B cell (primary cell): ENCODE measurements at regions not wholly inside any gene's neighbourhood (a gene's known extent, or its start where the extent isn't known, plus 50 kb on each side); places are given as distances from the start of the nearest gene placed in this dataset.

ENCODE experiments used
- ATAC-seq: fragments of 200-7000 bp; cut with Tn5 transposase; one replicate; pipeline ENCODE4 v1.10.0; 2021; ENCODE audit warnings: low read depth, mild to moderate bottlenecking, moderate number of reproducible peaks, moderate library complexity
- CTCF ChIA-PET: fragments of 350-600 bp; sonication (Branson Sonifier 250); formaldehyde crosslinking; loops from one replicate; lab custom pipeline; 2021; ENCODE audit warnings: antibody characterized with exemption, inconsistent platforms; lab: Charles Lee
- POLR2A ChIA-PET: fragments of 350-600 bp; sonication (Branson Sonifier 250); formaldehyde crosslinking; loops from one replicate; lab custom pipeline; 2021; ENCODE audit warnings: antibody characterized with exemption; lab: Charles Lee
- DNase-seq: peaks from one replicate; pipeline ENCODE4 v3.0.0; 2013
- H2AFZ ChIP-seq: 2 replicates; pipeline ENCODE4 v1.6.1; 2012; ENCODE audit warnings: mild to moderate bottlenecking, low read depth, low read length; ENCODE audit not compliant: insufficient read depth, poor library complexity, severe bottlenecking
- H3K27ac ChIP-seq, 2 donors: 1 replicate in 1 of 2; 2 replicates in 1 of 2; pipeline ENCODE4 v1.5.1; 2012 to 2013; ENCODE audit warnings: low read length in 2 of 2, mild to moderate bottlenecking in 2 of 2, moderate library complexity in 1 of 2
- H3K27me3 ChIP-seq, 4 experiments: fragments of 200-600 bp in 1 of 4; sonication (generic) in 1 of 4; replicated peaks in 1 of 4; 1 replicate in 2 of 4; 2 replicates in 2 of 4; pipeline versions ENCODE4 v1.6.1 to v1.7.0; 2013 to 2016; ENCODE audit warnings: low read length in 3 of 4, mild to moderate bottlenecking in 2 of 4, mixed read lengths in 1 of 4, moderate library complexity in 1 of 4; ENCODE audit not compliant: insufficient read depth in 4 of 4, control insufficient read depth in 3 of 4; ENCODE audit errors: control extremely low read depth in 1 of 4
- H3K36me3 ChIP-seq, 2 experiments: replicated peaks in 1 of 2; 1 replicate in 1 of 2; 2 replicates in 1 of 2; pipeline versions ENCODE4 v1.6.1 to v1.7.1; 2013; ENCODE audit warnings: low read length in 1 of 2; ENCODE audit not compliant: insufficient read depth in 2 of 2, control insufficient read depth in 1 of 2; ENCODE audit errors: control extremely low read depth in 1 of 2, extremely low read depth in 1 of 2
- H3K4me1 ChIP-seq, 2 donors: fragments of 200-600 bp in 1 of 2; sonication (generic) in 1 of 2; 1 replicate in 1 of 2; 2 replicates in 1 of 2; pipeline versions ENCODE4 v1.5.1 to v1.6.1; 2013 to 2017; ENCODE audit warnings: low read length in 2 of 2; ENCODE audit not compliant: control insufficient read depth in 2 of 2, insufficient read depth in 2 of 2
- H3K4me2 ChIP-seq: replicated peaks from 2 replicates; pipeline ENCODE3; 2012; ENCODE audit warnings: mild to moderate bottlenecking, low read depth, low read length; ENCODE audit not compliant: poor library complexity, severe bottlenecking
- H3K4me3 ChIP-seq, 5 experiments: fragments of 200-600 bp in 1 of 5; sonication (generic) in 1 of 5; 1 replicate in 3 of 5; 2 replicates in 2 of 5; pipeline versions ENCODE4 v1.5.1 to v1.7.0; 2011 to 2016; ENCODE audit warnings: low read length in 4 of 5, mild to moderate bottlenecking in 4 of 5, low read depth in 2 of 5, control low read depth in 1 of 5, moderate library complexity in 1 of 5; ENCODE audit not compliant: insufficient read depth in 1 of 5; ENCODE audit errors: control extremely low read depth in 1 of 5, extremely low read depth in 1 of 5
- H3K79me2 ChIP-seq: fragments of 200-600 bp; sonication (generic); one replicate; pipeline ENCODE4 v1.6.0; 2016; ENCODE audit warnings: low read length; ENCODE audit not compliant: control insufficient read depth, insufficient read depth
- H3K9ac ChIP-seq: fragments of 200-600 bp; sonication (generic); 2 replicates; pipeline ENCODE4 v1.6.1; 2017; ENCODE audit warnings: mild to moderate bottlenecking, low read length, moderate library complexity
- H3K9me3 ChIP-seq, 3 donors: one replicate each; pipeline versions ENCODE4 v1.6.1 to v1.7.1; 2013; ENCODE audit warnings: low read length in 2 of 3; ENCODE audit not compliant: control insufficient read depth in 2 of 3, insufficient read depth in 1 of 3; ENCODE audit errors: control extremely low read depth in 1 of 3
- H4K20me1 ChIP-seq: 2 replicates; pipeline ENCODE4 v1.6.0; 2012; ENCODE audit warnings: mild to moderate bottlenecking, low read length; ENCODE audit not compliant: insufficient read depth, control insufficient read depth, poor library complexity, severe bottlenecking
- H3K27ac Mint-ChIP-seq: one replicate; pipeline ENCODE4 v1.8.0; 2021; ENCODE audit warnings: mixed read lengths
- H3K27me3 Mint-ChIP-seq: one replicate; pipeline ENCODE4 v1.8.0; 2021; ENCODE audit warnings: mixed read lengths
- H3K4me1 Mint-ChIP-seq: one replicate; pipeline ENCODE4 v1.8.0; 2021; ENCODE audit warnings: mixed read lengths
- H3K4me3 Mint-ChIP-seq: one replicate; pipeline ENCODE4 v1.8.0; 2021; ENCODE audit warnings: mixed read lengths
- H3K9me3 Mint-ChIP-seq: one replicate; pipeline ENCODE4 v1.8.0; 2022; ENCODE audit warnings: mixed read lengths; ENCODE audit not compliant: insufficient read depth
- CTCF ChIP-seq: fragments of 200-600 bp; IDR thresholded peaks from one replicate; pipeline ENCODE4 v1.8.0; 2022; ENCODE audit warnings: antibody characterized with exemption, mild to moderate bottlenecking
- EZH2 ChIP-seq: IDR thresholded peaks from 2 replicates; pipeline ENCODE4 v1.6.1; 2012; ENCODE audit warnings: borderline replicate concordance, low read depth, mild to moderate bottlenecking, moderate library complexity, low read length; ENCODE audit not compliant: insufficient read depth, poor library complexity, severe bottlenecking
- WGBS: methylation state at CpG from one replicate; pipeline ENCODE4 v1.1.5; 2013; ENCODE audit warnings: missing lambda C conversion rate; ENCODE audit not compliant: insufficient coverage; 5-methylcytosine and 5-hydroxymethylcytosine counted together
- intact Hi-C: fragments of 100-400 bp; cut with micrococcal nuclease; formaldehyde crosslinking; loops from one replicate; pipeline ENCODE4 v1.10.0; 2022

GRCh38 chr4:138866314-138866713, 149.3 kb upstream of the NOCT start:
- Histone ChIP-seq H3K4me1 (peaks cover 0 to 6% of the 10 kb centered on the region in 2 donors), H2AFZ (no peak overlapping the region), H3K4me2 (no peak overlapping the region), H3K79me2 (no peaks in the 10 kb centered on the region), H3K9me3 (no peaks in the 10 kb centered on the region), H4K20me1 (no peaks in the 10 kb centered on the region), H3K27me3 (peaks cover 0 to 4% (median under 1%) of the 10 kb centered on the region in 4 experiments), H3K9ac (no peak overlapping the region), H3K36me3 (no peaks in the 10 kb centered on the region), H3K4me3 (no peak overlapping the region), H3K27ac (no peak overlapping the region)
- 95% methylated on average over 2 of the region's 2 CpGs for WGBS
- intact Hi-C loops: no loop called here
- ATAC-seq (no peak), DNase-seq (no peak)
- no peak overlapping the region for H3K4me3 Mint-ChIP-seq
- no peak overlapping the region for H3K27ac Mint-ChIP-seq
- CTCF ChIA-PET: no interaction called here
- H3K27me3 Mint-ChIP-seq: peaks cover 19% of the 10 kb centered on the region
- POLR2A ChIA-PET: no interaction called here
- TF ChIP-seq CTCF (no peak), EZH2 (no peak)
- no peaks in the 10 kb centered on the region for H3K9me3 Mint-ChIP-seq
- H3K4me1 Mint-ChIP-seq: no peaks in the 10 kb centered on the region

- Mint-ChIP-seq H3K4me3 (no peak overlapping the region), H3K27me3 (peaks cover 16% of the 10 kb centered on the region), H3K4me1 (no peaks in the 10 kb centered on the region), H3K9me3 (no peaks in the 10 kb centered on the region), H3K27ac (no peak overlapping the region)
- no CpG with 5 or more reads among the region's 8 CpGs for WGBS
- CTCF ChIA-PET: no interaction called here
- DNase-seq (no peak), ATAC-seq (no peak)
- Histone ChIP-seq H3K79me2 (no peaks in the 10 kb centered on the region), H3K9me3 (no peaks in the 10 kb centered on the region), H3K4me1 (peaks cover 0 to under 1% of the 10 kb centered on the region in 2 donors), H2AFZ (no peak overlapping the region), H4K20me1 (no peaks in the 10 kb centered on the region), H3K9ac (no peak overlapping the region), H3K4me3 (no peak overlapping the region), H3K27ac (no peak overlapping the region), H3K4me2 (no peak overlapping the region), H3K36me3 (no peaks in the 10 kb centered on the region), H3K27me3 (peaks cover 0 to 2% (median 0%) of the 10 kb centered on the region in 4 experiments)
- intact Hi-C loops: no loop called here
- TF ChIP-seq CTCF: no peak
- no peak for TF ChIP-seq EZH2
- POLR2A ChIA-PET: no interaction called here
Observed at GRCh38 chr4:138865765-138866164, 149.8 kb upstream of the NOCT start.
